ENCODE measurements at regions not wholly inside any gene's neighbourhood (a gene's known extent, or its start where the extent isn't known, plus 50 kb on each side); places are given as distances from the start of the nearest gene placed in this dataset.

- Histone ChIP-seq H3K27me3 (ENCODE audit: control insufficient read depth in 1 of 2, insufficient read depth in 2 of 2, low read length in 1 of 2) (no peaks in the 10 kb centered on the region), H3K4me1 (ENCODE audit: control insufficient read depth in 1 of 2, insufficient read depth in 2 of 2, low read length in 2 of 2) (no peaks in the 10 kb centered on the region), H3K4me3 (ENCODE audit: low read length in 2 of 2) (no peak overlapping the region), H3K27ac (ENCODE audit: low read depth in 1 of 2, low read length in 2 of 2) (no peak overlapping the region), H3K9me3 (ENCODE audit: control insufficient read depth, low read length) (no peaks in the 10 kb centered on the region), H3K36me3 (ENCODE audit: control insufficient read depth in 1 of 2, insufficient read depth in 2 of 2, low read length in 1 of 2) (no peaks in the 10 kb centered on the region)
- no peak for ATAC-seq (ENCODE audit: low FRiP score)
- no peak for DNase-seq
- 76 to 81% methylated on average over 7 of the region's 7 CpGs for WGBS, 2 donors
- intact Hi-C loops (cut with DNase I): no loop called here
Observed at GRCh38 chr13:37340901-37341670, 235.6 kb upstream of the CSNK1A1L start.

DNA sequence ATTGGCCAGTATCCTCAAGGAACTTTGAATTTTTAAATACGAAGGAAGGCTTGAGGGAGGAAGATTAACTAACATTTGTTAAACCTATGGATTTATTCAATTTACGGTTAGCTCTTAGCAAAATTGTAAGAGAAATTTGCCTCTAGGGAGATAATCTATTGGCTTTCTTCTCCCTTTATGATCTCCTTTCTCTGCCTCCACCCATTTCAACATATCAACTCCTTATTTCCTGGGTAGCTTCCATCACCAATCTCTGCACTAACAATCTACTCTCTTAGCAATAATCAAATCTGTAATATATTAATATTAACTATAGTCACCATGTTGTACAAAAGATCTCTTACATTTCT lies 233.9 kb upstream of the CSNK1A1L start:
- WGBS, 2 donors: 95 to 97% methylated on average over 2 of the region's 2 CpGs

GRCh38 chr13:37338726-37339385 lies 233.4 kb upstream of the CSNK1A1L start:
- H3K4me1 ChIP-seq (ENCODE audit: control insufficient read depth in 1 of 2, insufficient read depth in 2 of 2, low read length in 2 of 2): no peaks in the 10 kb centered on the region
- H3K4me3 ChIP-seq (ENCODE audit: low read length in 2 of 2): no peak overlapping the region
- ATAC-seq (ENCODE audit: low FRiP score) (no peak), DNase-seq (no peak)
- peaks cover 0 to 1% of the 10 kb centered on the region in 2 donors for H3K27me3 ChIP-seq (ENCODE audit: control insufficient read depth in 1 of 2, insufficient read depth in 2 of 2, low read length in 1 of 2)
- intact Hi-C loops (cut with DNase I): no loop called here
- H3K27ac ChIP-seq (ENCODE audit: low read depth in 1 of 2, low read length in 2 of 2): no peak overlapping the region
- no peaks in the 10 kb centered on the region for H3K9me3 ChIP-seq (ENCODE audit: control insufficient read depth, low read length)
- whole genome bisulfite sequencing, 2 donors: 63 to 81% methylated on average over 5 of the region's 5 CpGs
- H3K36me3 ChIP-seq (ENCODE audit: control insufficient read depth in 1 of 2, insufficient read depth in 2 of 2, low read length in 1 of 2): no peaks in the 10 kb centered on the region

More for the DNA sequence above, 233.9 kb upstream of the CSNK1A1L start:
- ATAC-seq (ENCODE audit: low FRiP score) (no peak), DNase-seq (no peak)
- Histone ChIP-seq H3K9me3 (ENCODE audit: control insufficient read depth, low read length) (no peaks in the 10 kb centered on the region), H3K4me3 (ENCODE audit: low read length in 2 of 2) (no peak overlapping the region), H3K4me1 (ENCODE audit: control insufficient read depth in 1 of 2, insufficient read depth in 2 of 2, low read length in 2 of 2) (no peaks in the 10 kb centered on the region), H3K27me3 (ENCODE audit: control insufficient read depth in 1 of 2, insufficient read depth in 2 of 2, low read length in 1 of 2) (peaks cover 0 to 1% of the 10 kb centered on the region in 2 donors), H3K27ac (ENCODE audit: low read depth in 1 of 2, low read length in 2 of 2) (no peak overlapping the region), H3K36me3 (ENCODE audit: control insufficient read depth in 1 of 2, insufficient read depth in 2 of 2, low read length in 1 of 2) (no peaks in the 10 kb centered on the region)
- intact Hi-C loops (cut with DNase I): no loop called here

GRCh38 chr13:37326334-37326733 lies 220.9 kb upstream of the CSNK1A1L start:
- intact Hi-C loops (cut with DNase I): no loop called here
- H3K4me1 ChIP-seq (ENCODE audit: control insufficient read depth in 1 of 2, insufficient read depth in 2 of 2, low read length in 2 of 2): no peaks in the 10 kb centered on the region
- DNase-seq: no peak
- 75 to 79% methylated on average over 2 of the region's 2 CpGs for WGBS, 2 donors
- no peak overlapping the region for H3K27ac ChIP-seq (ENCODE audit: low read depth in 1 of 2, low read length in 2 of 2)
- H3K36me3 ChIP-seq (ENCODE audit: control insufficient read depth in 1 of 2, insufficient read depth in 2 of 2, low read length in 1 of 2): no peaks in the 10 kb centered on the region
- H3K4me3 ChIP-seq (ENCODE audit: low read length in 2 of 2): no peak overlapping the region
- no peak for ATAC-seq (ENCODE audit: low FRiP score)
- no peaks in the 10 kb centered on the region for H3K27me3 ChIP-seq (ENCODE audit: control insufficient read depth in 1 of 2, insufficient read depth in 2 of 2, low read length in 1 of 2)
- no peaks in the 10 kb centered on the region for H3K9me3 ChIP-seq (ENCODE audit: control insufficient read depth, low read length)

DNA sequence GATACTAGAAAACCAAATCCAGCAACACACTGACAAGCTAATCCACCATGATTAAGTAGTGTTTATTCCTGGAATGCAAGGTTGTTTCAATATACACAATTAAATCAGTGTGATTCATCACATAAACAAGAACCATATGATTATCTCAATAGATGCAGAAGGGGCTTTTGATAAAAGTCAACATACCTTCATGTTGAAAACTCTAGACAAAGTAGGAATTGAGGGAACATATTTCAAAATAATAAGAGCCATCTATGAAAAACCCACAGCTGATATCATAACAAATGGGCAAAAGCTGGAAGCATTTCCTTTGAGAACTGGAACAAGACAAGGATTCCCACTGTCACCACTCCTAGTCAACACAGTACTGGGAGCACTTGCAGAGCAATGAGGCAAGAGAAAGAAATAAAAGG lies 213.6 kb upstream of the CSNK1A1L start:
- DNase-seq (no peak), ATAC-seq (ENCODE audit: low FRiP score) (no peak)
- H3K4me3 ChIP-seq (ENCODE audit: low read length in 2 of 2): no peak overlapping the region
- H3K4me1 ChIP-seq (ENCODE audit: control insufficient read depth in 1 of 2, insufficient read depth in 2 of 2, low read length in 2 of 2): no peaks in the 10 kb centered on the region
- no peak overlapping the region for H3K27ac ChIP-seq (ENCODE audit: low read depth in 1 of 2, low read length in 2 of 2)
- intact Hi-C loops (cut with DNase I): no loop called here
- H3K9me3 ChIP-seq (ENCODE audit: control insufficient read depth, low read length): no peaks in the 10 kb centered on the region
- H3K36me3 ChIP-seq (ENCODE audit: control insufficient read depth in 1 of 2, insufficient read depth in 2 of 2, low read length in 1 of 2): no peaks in the 10 kb centered on the region
- H3K27me3 ChIP-seq (ENCODE audit: control insufficient read depth in 1 of 2, insufficient read depth in 2 of 2, low read length in 1 of 2): no peaks in the 10 kb centered on the region

GRCh38 chr13:37316935-37317334 lies 211.5 kb upstream of the CSNK1A1L start:
- H3K27me3 ChIP-seq (ENCODE audit: control insufficient read depth in 1 of 2, insufficient read depth in 2 of 2, low read length in 1 of 2): no peaks in the 10 kb centered on the region
- intact Hi-C loops (cut with DNase I): no loop called here
- WGBS, 2 donors: 89 to 99% methylated on average over 6 of the region's 6 CpGs
- H3K4me1 ChIP-seq (ENCODE audit: control insufficient read depth in 1 of 2, insufficient read depth in 2 of 2, low read length in 2 of 2): no peaks in the 10 kb centered on the region
- DNase-seq: no peak
- H3K36me3 ChIP-seq (ENCODE audit: control insufficient read depth in 1 of 2, insufficient read depth in 2 of 2, low read length in 1 of 2): no peaks in the 10 kb centered on the region
- ATAC-seq (ENCODE audit: low FRiP score): no peak
- no peak overlapping the region for H3K27ac ChIP-seq (ENCODE audit: low read depth in 1 of 2, low read length in 2 of 2)
- H3K4me3 ChIP-seq (ENCODE audit: low read length in 2 of 2): no peak overlapping the region
- no peaks in the 10 kb centered on the region for H3K9me3 ChIP-seq (ENCODE audit: control insufficient read depth, low read length)

GRCh38 chr13:37313372-37313771 lies 207.9 kb upstream of the CSNK1A1L start:
- ATAC-seq (ENCODE audit: low FRiP score): peak; percentile 15
- intact Hi-C loops (cut with DNase I): no loop called here

DNA sequence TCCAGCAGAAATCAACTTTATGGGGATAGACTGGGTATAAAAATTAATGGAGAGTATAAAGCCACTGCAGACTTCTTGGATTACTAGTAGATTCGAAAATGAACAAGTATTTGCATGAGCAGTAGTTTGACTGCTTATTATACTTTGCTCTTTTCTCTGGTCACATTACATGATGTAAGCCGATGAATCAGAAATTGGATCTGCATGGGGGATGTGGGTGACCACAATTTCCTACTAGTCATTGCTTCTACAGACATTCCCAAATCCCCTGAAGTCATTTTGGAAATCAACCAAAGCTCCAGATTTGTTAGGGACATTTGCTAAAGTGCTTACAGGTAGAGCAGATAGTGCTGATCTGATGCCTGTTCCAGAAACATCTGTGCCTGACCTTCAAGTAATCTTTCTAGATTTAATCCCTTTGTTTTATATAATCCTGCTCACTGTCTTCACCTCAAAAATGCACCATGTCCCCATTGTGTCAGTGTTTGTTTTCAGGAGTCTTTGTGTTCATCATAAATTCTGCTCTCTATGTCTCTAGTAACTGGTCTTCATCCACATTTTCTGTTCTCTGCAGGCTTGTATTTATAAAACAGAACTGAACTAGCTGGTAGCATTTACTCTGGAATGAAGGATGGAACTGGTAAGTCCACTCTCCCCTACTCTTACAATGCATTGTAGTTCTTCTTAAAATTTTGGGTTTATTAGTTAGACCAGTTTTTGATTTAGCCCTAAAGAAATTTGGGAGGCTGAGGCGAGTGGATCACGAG lies 201.5 kb upstream of the CSNK1A1L start:
- no peaks in the 10 kb centered on the region for H3K36me3 ChIP-seq (ENCODE audit: control insufficient read depth in 1 of 2, insufficient read depth in 2 of 2, low read length in 1 of 2)
- H3K4me3 ChIP-seq (ENCODE audit: low read length in 2 of 2): no peak overlapping the region
- ATAC-seq (ENCODE audit: low FRiP score): no peak
- WGBS, 2 donors: 88 to 95% methylated on average over 4 of the region's 4 CpGs
- intact Hi-C loops (cut with DNase I): no loop called here
- DNase-seq: no peak
- H3K4me1 ChIP-seq (ENCODE audit: control insufficient read depth in 1 of 2, insufficient read depth in 2 of 2, low read length in 2 of 2): no peaks in the 10 kb centered on the region
- no peaks in the 10 kb centered on the region for H3K9me3 ChIP-seq (ENCODE audit: control insufficient read depth, low read length)
- no peaks in the 10 kb centered on the region for H3K27me3 ChIP-seq (ENCODE audit: control insufficient read depth in 1 of 2, insufficient read depth in 2 of 2, low read length in 1 of 2)
- no peak overlapping the region for H3K27ac ChIP-seq (ENCODE audit: low read depth in 1 of 2, low read length in 2 of 2)

More at GRCh38 chr13:37313372-37313771, 207.9 kb upstream of the CSNK1A1L start:
- no peaks in the 10 kb centered on the region for H3K9me3 ChIP-seq (ENCODE audit: control insufficient read depth, low read length)
- no peak overlapping the region for H3K4me3 ChIP-seq (ENCODE audit: low read length in 2 of 2)
- WGBS, 2 donors: 11 to 14% methylated on average over 2 of the region's 2 CpGs
- H3K27me3 ChIP-seq (ENCODE audit: control insufficient read depth in 1 of 2, insufficient read depth in 2 of 2, low read length in 1 of 2): no peaks in the 10 kb centered on the region
- DNase-seq: no peak
- no peaks in the 10 kb centered on the region for H3K36me3 ChIP-seq (ENCODE audit: control insufficient read depth in 1 of 2, insufficient read depth in 2 of 2, low read length in 1 of 2)
- H3K4me1 ChIP-seq (ENCODE audit: control insufficient read depth in 1 of 2, insufficient read depth in 2 of 2, low read length in 2 of 2): no peaks in the 10 kb centered on the region
- no peak overlapping the region for H3K27ac ChIP-seq (ENCODE audit: low read depth in 1 of 2, low read length in 2 of 2)

Data from aorta (tissue), 5 donors.